Ovary (tissue), 7 donors: ENCODE measurements at regions not wholly inside any gene's neighbourhood (a gene's known extent, or its start where the extent isn't known, plus 50 kb on each side); places are given as distances from the start of the nearest gene placed in this dataset.

Experiments used
- DNase-seq, 5 donors: peaks; one replicate each; pipeline ENCODE4 v3.0.0-alpha.2; 2019 to 2020
- H3K27ac ChIP-seq, 2 donors: fragments of 200-600 bp; one replicate each; pipeline versions ENCODE4 v1.5.1 to v1.8.0; 2019 to 2022
- H3K27me3 ChIP-seq: fragments of 200-600 bp; one replicate; pipeline ENCODE4 v1.8.0; 2022
- H3K36me3 ChIP-seq: fragments of 200-600 bp; sonication (generic); one replicate; pipeline ENCODE4 v1.5.1; 2019
- H3K4me1 ChIP-seq: one replicate; pipeline ENCODE4 v1.8.1; 2013; ENCODE audit warnings: mild to moderate bottlenecking, moderate library complexity; ENCODE audit not compliant: insufficient read depth
- H3K4me3 ChIP-seq: fragments of 200-600 bp; sonication (generic); one replicate; pipeline ENCODE4 v1.5.1; 2017
- H3K9me3 ChIP-seq, 2 donors: fragments of 200-600 bp in 1 of 2; sonication (generic) in 1 of 2; one replicate each; pipeline versions ENCODE4 v1.5.1 to v1.8.1; 2013 to 2019; ENCODE audit warnings: mild to moderate bottlenecking in 1 of 2, moderate library complexity in 1 of 2
- CTCF ChIP-seq, 3 donors: fragments of 450-650 bp in 2 of 3; fragments of 200-600 bp in 1 of 3; IDR thresholded peaks; one replicate each; pipeline versions ENCODE4 v1.5.1 to v1.8.0; 2016 to 2022; ENCODE audit warnings: antibody characterized with exemption in 3 of 3, mild to moderate bottlenecking in 1 of 3
- EP300 ChIP-seq: sonication (generic); formaldehyde crosslinking; IDR thresholded peaks from one replicate; pipeline ENCODE4 v1.6.1; 2017; ENCODE audit warnings: antibody characterized with exemption
- POLR2A ChIP-seq: fragments of 450-650 bp; IDR thresholded peaks from one replicate; pipeline ENCODE4 v1.6.1; 2017; ENCODE audit warnings: antibody characterized with exemption, mild to moderate bottlenecking, moderate library complexity
- whole genome bisulfite sequencing, 3 donors: extraction: QIAGEN DNeasy Blood & Tissue Kit in 1 of 3; methylation state at CpG; one replicate each; pipeline versions ENCODE4 v1.1.5 to v1.1.7; 2013 to 2017; 5-methylcytosine and 5-hydroxymethylcytosine counted together
- intact Hi-C, 4 donors: fragments of 100-400 bp; cut with DNase I; formaldehyde crosslinking; loops; one replicate each; pipeline versions ENCODE4 v1.11.0 to v1.15.1; 2022 to 2023
- donor health status: DM: no; HTN: no; CAD: no; lungs with moderate emphysema.
- donor health status: DM: no; HTN: no; CAD: no.
- donor health status: Bipolar disorder and iron deficiency.
- donor health status: DM: no; HTN: no; CAD: no.
- donor health status: DM: yes; HTN: yes; CAD: no.

- 0% methylated on average over 1 of the region's 1 CpG for WGBS, 3 donors
- no peak for DNase-seq
- no peak overlapping the region for H3K4me3 ChIP-seq
- H3K9me3 ChIP-seq: no peaks in the 10 kb centered on the region
- H3K27me3 ChIP-seq: no peaks in the 10 kb centered on the region
- no peak overlapping the region for H3K27ac ChIP-seq
- no peak for TF ChIP-seq EP300
- no peak for TF ChIP-seq CTCF (IDR thresholded peaks at IDR 0.05)
- no peak for TF ChIP-seq POLR2A
- intact Hi-C loops: no loop called here
- no peaks in the 10 kb centered on the region for H3K4me1 ChIP-seq
- H3K36me3 ChIP-seq: no peaks in the 10 kb centered on the region
Measured at GRCh38 chr17:34874478-34874877, 86.8 kb downstream of the CCT6B start.

GRCh38 chr17:34872640-34873039 lies 88.6 kb downstream of the CCT6B start:
- intact Hi-C loops: no loop called here
- DNase-seq: no peak
- Histone ChIP-seq H3K4me3 (no peak overlapping the region), H3K36me3 (no peaks in the 10 kb centered on the region), H3K27me3 (no peaks in the 10 kb centered on the region), H3K4me1 (no peaks in the 10 kb centered on the region), H3K27ac (no peak overlapping the region), H3K9me3 (no peaks in the 10 kb centered on the region)
- 92 to 97% (median 93%) methylated on average over 2 of the region's 2 CpGs for WGBS, 3 donors
- TF ChIP-seq CTCF (IDR thresholded peaks at IDR 0.05) (no peak), POLR2A (no peak), EP300 (no peak)

GRCh38 chr17:34869641-34870040 lies 91.6 kb downstream of the CCT6B start:
- Histone ChIP-seq H3K27ac (no peak overlapping the region), H3K4me3 (no peak overlapping the region), H3K36me3 (no peaks in the 10 kb centered on the region), H3K27me3 (no peaks in the 10 kb centered on the region), H3K4me1 (no peaks in the 10 kb centered on the region), H3K9me3 (no peaks in the 10 kb centered on the region)
- no peak for DNase-seq
- no peak for TF ChIP-seq CTCF (IDR thresholded peaks at IDR 0.05)
- TF ChIP-seq EP300: no peak
- no peak for TF ChIP-seq POLR2A
- intact Hi-C loops: no loop called here

- no peaks in the 10 kb centered on the region for H3K9me3 ChIP-seq
- no peaks in the 10 kb centered on the region for H3K27me3 ChIP-seq
- 58 to 70% (median 70%) methylated on average over 6 of the region's 6 CpGs for WGBS, 3 donors
- no peak overlapping the region for H3K27ac ChIP-seq
- H3K4me3 ChIP-seq: no peak overlapping the region
- no peaks in the 10 kb centered on the region for H3K4me1 ChIP-seq
- DNase-seq: no peak
- intact Hi-C loops: no loop called here
- TF ChIP-seq POLR2A: no peak
- no peak for TF ChIP-seq CTCF (IDR thresholded peaks at IDR 0.05)
- no peak for TF ChIP-seq EP300
- no peaks in the 10 kb centered on the region for H3K36me3 ChIP-seq
Measured at GRCh38 chr17:34865716-34866115, 95.5 kb downstream of the CCT6B start.

- no peak overlapping the region for H3K4me3 ChIP-seq
- no peaks in the 10 kb centered on the region for H3K9me3 ChIP-seq
- intact Hi-C loops: no loop called here
- H3K27me3 ChIP-seq: no peaks in the 10 kb centered on the region
- no peaks in the 10 kb centered on the region for H3K4me1 ChIP-seq
- H3K36me3 ChIP-seq: no peaks in the 10 kb centered on the region
- no peak for DNase-seq
- WGBS, 3 donors: 51 to 70% (median 66%) methylated on average over 5 of the region's 5 CpGs
- TF ChIP-seq EP300 (no peak), CTCF (IDR thresholded peaks at IDR 0.05) (no peak), POLR2A (no peak)
- no peak overlapping the region for H3K27ac ChIP-seq
Measured at GRCh38 chr17:34862384-34862783, 98.9 kb downstream of the CCT6B start.
